Sigmoid colon (tissue), 6 donors: ENCODE measurements at regions not wholly inside any gene's neighbourhood (a gene's known extent, or its start where the extent isn't known, plus 50 kb on each side); places are given as distances from the start of the nearest gene placed in this dataset.

ENCODE experiments used
- DNase-seq: peaks from one replicate; pipeline ENCODE4 v3.0.0-alpha.2; 2019
- H3K27ac ChIP-seq, 4 donors: fragments of 200-600 bp; sonication (generic); one replicate each; pipeline ENCODE4 v1.5.1; 2016 to 2019; ENCODE audit warnings: mild to moderate bottlenecking in 1 of 4
- H3K27me3 ChIP-seq, 3 donors: fragments of 200-600 bp; sonication (generic); one replicate each; pipeline ENCODE4 v1.5.1; 2019; ENCODE audit warnings: mild to moderate bottlenecking in 1 of 3
- H3K36me3 ChIP-seq, 4 donors: fragments of 200-600 bp; sonication (generic); one replicate each; pipeline ENCODE4 v1.5.1; 2016 to 2019
- H3K4me1 ChIP-seq, 4 donors: fragments of 200-600 bp; sonication (generic); one replicate each; pipeline ENCODE4 v1.5.1; 2017 to 2019
- H3K4me3 ChIP-seq, 4 donors: fragments of 200-600 bp; sonication (generic); one replicate each; pipeline ENCODE4 v1.5.1; 2017 to 2019; ENCODE audit warnings: mild to moderate bottlenecking in 2 of 4, moderate library complexity in 1 of 4
- H3K9me3 ChIP-seq, 4 donors: fragments of 200-600 bp in 3 of 4; sonication (generic) in 3 of 4; one replicate each; pipeline versions ENCODE4 v1.5.1 to v1.6.1; 2013 to 2019
- EP300 ChIP-seq, 4 donors: sonication (generic); formaldehyde crosslinking; IDR thresholded peaks; one replicate each; pipeline ENCODE4 v1.6.1; 2017; ENCODE audit warnings: antibody characterized with exemption in 4 of 4
- POLR2A ChIP-seq, 2 donors: fragments of 450-650 bp; IDR thresholded peaks; one replicate each; pipeline ENCODE4 v1.6.1; 2016; ENCODE audit warnings: antibody characterized with exemption in 2 of 2, mild to moderate bottlenecking in 2 of 2, moderate library complexity in 2 of 2
- POLR2AphosphoS5 ChIP-seq, 4 donors: sonication (generic); formaldehyde crosslinking; IDR thresholded peaks; one replicate each; pipeline ENCODE4 v1.6.1; 2017; ENCODE audit warnings: antibody characterized with exemption in 4 of 4
- WGBS, 2 donors: extraction: QIAGEN DNeasy Blood & Tissue Kit; methylation state at CpG; one replicate each; pipeline ENCODE4 v1.1.7; 2013; 5-methylcytosine and 5-hydroxymethylcytosine counted together
- intact Hi-C: fragments of 100-400 bp; cut with DNase I; formaldehyde crosslinking; loops from one replicate; pipeline ENCODE4 v1.15.1; 2023
- TF ChIP-seq, protein P1 (sequence below), 4 experiments: fragments of 450-650 bp in 3 of 4; fragments of 200-600 bp in 1 of 4; IDR thresholded peaks; one replicate each; pipeline ENCODE4 v1.5.1; 2016 to 2019; ENCODE audit warnings: antibody characterized with exemption in 4 of 4, mild to moderate bottlenecking in 3 of 4, moderate library complexity in 2 of 4
- donor health status: healthy with polysubstance abuse.
- donor health status: healthy.

DNA sequence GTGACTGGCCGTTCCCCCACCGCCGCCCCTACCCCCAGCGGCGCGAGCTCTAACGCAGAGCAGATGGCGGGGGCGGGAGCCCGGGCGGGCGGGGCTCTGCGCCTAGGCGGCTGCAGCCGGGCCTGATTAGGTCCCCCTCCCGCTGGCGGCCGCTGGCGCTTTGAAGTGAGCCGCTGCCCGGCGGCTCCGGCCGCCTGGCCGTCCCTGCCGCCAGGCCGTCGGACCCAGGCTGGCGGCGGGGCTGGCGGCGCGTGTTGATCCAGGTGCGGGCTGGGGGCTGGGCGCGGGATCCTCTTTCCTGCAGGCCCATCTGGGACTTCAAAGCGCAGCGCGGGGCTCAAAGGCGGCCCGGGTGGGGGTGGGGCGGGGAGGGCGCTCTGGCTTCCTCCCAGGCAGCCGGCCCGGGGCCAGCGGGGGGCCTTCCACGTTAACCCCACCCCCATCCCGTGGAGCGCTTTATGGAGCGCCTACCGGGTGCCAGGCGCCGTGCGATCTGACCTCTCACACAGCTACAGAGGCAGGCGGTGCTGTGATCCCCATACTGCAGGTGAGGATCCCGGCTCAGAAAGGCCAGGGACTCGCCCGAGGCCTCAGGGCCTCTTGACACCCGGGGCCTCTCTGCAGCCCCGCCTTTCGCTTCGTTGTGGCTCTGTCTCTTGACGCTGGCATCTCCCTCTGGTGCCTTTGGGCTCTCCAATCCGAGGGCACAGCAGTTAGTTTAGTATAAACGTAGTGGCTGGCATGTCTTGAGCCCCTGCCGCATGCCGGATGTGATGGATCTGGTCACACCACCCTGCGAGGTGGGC is 80.0 kb upstream of the NKD1 start:
- WGBS, 2 donors: 2 to 7% methylated on average over 68 of the region's 68 CpGs
- peaks cover 0 to 11% (median 9%) of the 10 kb centered on the region in 4 donors for H3K4me1 ChIP-seq
- H3K9me3 ChIP-seq: no peaks in the 10 kb centered on the region
- intact Hi-C loops: loop anchor here (5.0 kb wide), 1 partner anchor 86 kb away; no protein-coding TSS in a partner anchor
- H3K27me3 ChIP-seq: peaks cover 3 to 11% (median 4%) of the 10 kb centered on the region in 3 donors
- peak overlapping the region in 2 of 4 donors; percentile 26 to 46 for H3K27ac ChIP-seq
- H3K4me3 ChIP-seq: peak overlapping the region; percentile 16 to 53 (median 47)
- no peaks in the 10 kb centered on the region for H3K36me3 ChIP-seq
- TF ChIP-seq POLR2AphosphoS5 (IDR thresholded peaks at IDR 0.05): no peak
- TF ChIP-seq EP300 (IDR thresholded peaks at IDR 0.05): no peak
- no peak for TF ChIP-seq POLR2A (IDR thresholded peaks at IDR 0.05)
- TF ChIP-seq, protein P1, sequence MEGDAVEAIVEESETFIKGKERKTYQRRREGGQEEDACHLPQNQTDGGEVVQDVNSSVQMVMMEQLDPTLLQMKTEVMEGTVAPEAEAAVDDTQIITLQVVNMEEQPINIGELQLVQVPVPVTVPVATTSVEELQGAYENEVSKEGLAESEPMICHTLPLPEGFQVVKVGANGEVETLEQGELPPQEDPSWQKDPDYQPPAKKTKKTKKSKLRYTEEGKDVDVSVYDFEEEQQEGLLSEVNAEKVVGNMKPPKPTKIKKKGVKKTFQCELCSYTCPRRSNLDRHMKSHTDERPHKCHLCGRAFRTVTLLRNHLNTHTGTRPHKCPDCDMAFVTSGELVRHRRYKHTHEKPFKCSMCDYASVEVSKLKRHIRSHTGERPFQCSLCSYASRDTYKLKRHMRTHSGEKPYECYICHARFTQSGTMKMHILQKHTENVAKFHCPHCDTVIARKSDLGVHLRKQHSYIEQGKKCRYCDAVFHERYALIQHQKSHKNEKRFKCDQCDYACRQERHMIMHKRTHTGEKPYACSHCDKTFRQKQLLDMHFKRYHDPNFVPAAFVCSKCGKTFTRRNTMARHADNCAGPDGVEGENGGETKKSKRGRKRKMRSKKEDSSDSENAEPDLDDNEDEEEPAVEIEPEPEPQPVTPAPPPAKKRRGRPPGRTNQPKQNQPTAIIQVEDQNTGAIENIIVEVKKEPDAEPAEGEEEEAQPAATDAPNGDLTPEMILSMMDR (IDR thresholded peaks at IDR 0.05): no peak
- DNase-seq: peak; percentile 62

DNA sequence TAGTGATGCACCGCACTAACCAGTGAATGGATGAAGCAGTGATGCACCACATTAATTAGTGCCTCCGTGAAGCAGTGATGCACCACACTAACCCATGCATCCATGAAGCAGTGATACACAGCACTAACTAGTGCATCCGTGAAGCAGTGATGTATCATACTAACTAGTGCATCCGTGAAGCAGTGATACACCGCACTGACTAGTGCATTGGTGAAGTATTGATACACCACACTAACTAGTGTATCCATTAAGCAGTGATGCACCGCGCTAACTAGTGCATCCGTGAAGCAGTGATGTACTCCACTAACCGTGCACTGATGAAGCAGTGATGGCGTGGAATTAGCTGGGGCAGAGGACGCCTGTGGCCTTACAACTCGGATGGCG is 80.6 kb upstream of the NKD1 start:
- WGBS, 2 donors: 30 to 51% methylated on average over 13 of the region's 13 CpGs
- intact Hi-C loops: loop anchor here (5.0 kb wide), 1 partner anchor 85 kb away; no protein-coding TSS in a partner anchor
- Histone ChIP-seq H3K4me1 (peaks cover 0 to 11% (median 9%) of the 10 kb centered on the region in 4 donors), H3K9me3 (no peaks in the 10 kb centered on the region), H3K27me3 (peaks cover 3 to 11% (median 4%) of the 10 kb centered on the region in 3 donors), H3K36me3 (no peaks in the 10 kb centered on the region), H3K27ac (peak overlapping the region in 1 of 4 donors; percentile 46), H3K4me3 (peak overlapping the region in 3 of 4 donors; percentile 41 to 53 (median 53))
- TF ChIP-seq EP300 (IDR thresholded peaks at IDR 0.05): no peak
- no peak for TF ChIP-seq POLR2AphosphoS5 (IDR thresholded peaks at IDR 0.05)
- TF ChIP-seq, protein P1 (IDR thresholded peaks at IDR 0.05): no peak
- no peak for TF ChIP-seq POLR2A (IDR thresholded peaks at IDR 0.05)
- DNase-seq: no peak

DNA sequence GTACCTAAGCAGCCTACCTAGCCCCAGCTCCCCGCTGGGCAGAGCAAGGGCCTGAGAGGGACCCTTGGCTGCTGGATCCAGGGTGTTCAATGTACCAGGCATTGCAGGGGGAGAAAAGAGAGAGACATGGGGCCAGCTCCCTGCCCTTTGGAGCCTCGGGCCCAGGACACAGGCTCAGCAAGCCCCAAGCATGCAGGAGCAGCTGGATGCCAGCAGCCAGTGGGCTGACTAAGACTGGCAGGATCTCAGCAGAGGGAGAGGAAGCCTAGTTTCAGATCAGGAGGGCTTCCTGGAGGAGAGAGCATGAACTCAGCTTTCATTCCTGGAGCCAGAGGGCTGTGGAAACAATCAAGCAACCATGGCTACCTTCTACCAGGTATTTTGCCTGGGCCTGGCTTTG is 82.0 kb upstream of the NKD1 start:
- no peak overlapping the region for H3K4me3 ChIP-seq
- no peaks in the 10 kb centered on the region for H3K9me3 ChIP-seq
- intact Hi-C loops: loop anchor here (5.0 kb wide), 1 partner anchor 84 kb away; no protein-coding TSS in a partner anchor
- 90% methylated on average over 2 of the region's 2 CpGs for WGBS, 2 donors
- peaks cover 0 to 11% (median 9%) of the 10 kb centered on the region in 4 donors for H3K4me1 ChIP-seq
- H3K27me3 ChIP-seq: peaks cover 3 to 11% (median 4%) of the 10 kb centered on the region in 3 donors
- DNase-seq: no peak
- no peak overlapping the region for H3K27ac ChIP-seq
- TF ChIP-seq EP300 (IDR thresholded peaks at IDR 0.05): no peak
- TF ChIP-seq POLR2AphosphoS5 (IDR thresholded peaks at IDR 0.05): no peak
- no peak for TF ChIP-seq POLR2A (IDR thresholded peaks at IDR 0.05)
- TF ChIP-seq, protein P1 (IDR thresholded peaks at IDR 0.05): no peak
- no peaks in the 10 kb centered on the region for H3K36me3 ChIP-seq

DNA sequence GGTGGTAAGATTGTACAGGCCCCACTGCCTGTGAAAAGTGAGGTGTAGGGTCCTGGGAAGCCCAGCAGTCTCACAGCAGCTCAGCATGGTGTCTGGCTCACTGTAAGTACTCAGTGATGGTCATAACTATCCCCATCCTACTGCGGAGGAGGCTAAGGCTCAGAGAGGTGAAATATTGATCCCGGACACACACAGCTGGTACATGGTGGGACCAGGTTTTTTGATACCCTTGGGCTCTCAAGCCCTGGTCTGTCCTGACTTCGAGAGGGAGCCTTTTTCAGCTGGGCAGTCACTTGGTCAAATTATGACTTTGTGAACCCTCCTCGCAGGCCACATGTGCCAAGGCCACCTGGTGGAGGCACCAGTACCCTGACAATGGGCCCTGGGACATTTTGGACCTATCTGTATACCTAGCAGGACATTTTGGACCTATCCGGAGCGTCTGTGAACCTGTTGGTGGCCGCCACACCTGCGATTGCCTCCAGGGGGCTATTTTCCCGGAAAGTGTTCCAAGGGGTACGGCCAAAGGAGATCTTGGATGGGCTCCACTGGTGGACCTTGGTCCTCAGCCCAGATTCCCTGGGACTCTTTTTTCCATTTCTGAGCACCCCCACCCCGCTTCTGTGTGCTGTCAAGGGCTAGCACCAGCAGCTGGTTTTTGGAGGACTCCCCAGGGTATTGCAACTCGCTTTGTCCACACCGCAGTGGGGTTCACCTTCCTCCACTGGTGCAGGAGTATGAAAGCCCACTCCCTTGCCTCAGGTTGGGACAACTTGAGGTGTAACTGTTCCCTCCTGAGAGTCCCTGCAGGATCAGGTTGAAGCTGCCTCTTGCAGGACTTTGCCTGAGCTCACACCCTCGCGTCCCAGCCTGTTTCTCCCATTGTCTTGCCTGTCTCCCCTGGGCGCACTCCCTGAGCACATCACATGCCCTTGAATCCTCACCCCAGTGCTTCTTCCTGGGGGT is 83.6 kb upstream of the NKD1 start:
- Histone ChIP-seq H3K27me3 (peaks cover 3 to 17% (median 4%) of the 10 kb centered on the region in 3 donors), H3K4me3 (no peak overlapping the region), H3K36me3 (no peaks in the 10 kb centered on the region), H3K27ac (no peak overlapping the region), H3K9me3 (no peaks in the 10 kb centered on the region), H3K4me1 (peaks cover 0 to 11% (median 9%) of the 10 kb centered on the region in 4 donors)
- TF ChIP-seq, protein P1 (IDR thresholded peaks at IDR 0.05): no peak
- TF ChIP-seq EP300 (IDR thresholded peaks at IDR 0.05) (no peak), POLR2A (IDR thresholded peaks at IDR 0.05) (no peak)
- intact Hi-C loops: loop anchor here (5.0 kb wide), 1 partner anchor 82 kb away; no protein-coding TSS in a partner anchor
- WGBS, 2 donors: 92 to 93% methylated on average over 16 of the region's 16 CpGs
- peak; percentile 28 for DNase-seq
